NCI-H774 (cell line): ENCODE measurements at regions not wholly inside any gene's neighbourhood (a gene's known extent, or its start where the extent isn't known, plus 50 kb on each side); places are given as distances from the start of the nearest gene placed in this dataset.

Source experiments
- DNase-seq: peaks from one replicate; lab custom pipeline; 2025; lab: John Stamatoyannopoulos, UW

- DNase-seq: no peak
Observed at GRCh38 chr16:85544668-85545067, 68.5 kb upstream of the GSE1 start.

GRCh38 chr16:85545227-85545818 is 67.8 kb upstream of the GSE1 start:
- no peak for DNase-seq

DNA sequence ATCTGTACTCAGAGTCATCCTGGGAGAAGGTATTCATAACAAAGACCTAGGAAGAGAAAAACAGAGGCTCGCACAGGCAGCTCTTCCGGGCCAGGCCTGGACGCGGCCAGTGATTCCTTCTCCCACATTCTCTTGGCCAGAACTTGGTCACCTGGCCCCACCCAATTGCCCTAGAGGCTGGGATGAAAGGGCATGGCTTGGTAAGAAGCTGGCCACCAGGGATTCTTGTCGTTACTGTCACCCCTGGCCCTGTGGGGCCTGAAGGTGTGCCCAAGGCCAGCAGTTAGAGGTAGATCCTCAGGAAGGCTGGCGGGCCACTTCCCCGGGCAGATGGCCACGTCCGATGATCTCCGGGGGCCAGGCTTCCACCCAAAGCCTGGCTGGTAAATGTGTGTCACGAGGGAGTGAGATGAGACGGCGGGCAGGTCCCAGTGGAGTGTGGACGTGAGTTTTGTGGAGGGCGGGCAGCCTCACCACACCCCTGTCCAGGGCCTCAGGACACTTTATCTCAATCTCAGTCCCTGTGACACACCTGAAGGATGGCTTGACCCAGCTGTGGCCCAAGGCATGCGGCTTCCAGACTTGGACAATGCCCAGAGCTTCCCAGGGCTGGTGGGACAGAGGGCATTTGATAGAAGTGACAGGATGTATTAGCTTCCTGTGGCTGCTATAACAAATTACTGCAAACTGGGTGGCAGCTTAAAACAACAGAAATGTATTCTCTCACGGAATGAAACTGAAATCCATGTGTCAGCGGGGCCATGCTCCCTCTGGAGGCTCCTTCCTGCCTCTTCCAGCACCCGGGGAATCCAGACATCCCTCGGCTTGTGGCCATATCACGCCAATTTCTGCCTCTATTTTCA is 66.3 kb upstream of the GSE1 start:
- no peak for DNase-seq

DNA sequence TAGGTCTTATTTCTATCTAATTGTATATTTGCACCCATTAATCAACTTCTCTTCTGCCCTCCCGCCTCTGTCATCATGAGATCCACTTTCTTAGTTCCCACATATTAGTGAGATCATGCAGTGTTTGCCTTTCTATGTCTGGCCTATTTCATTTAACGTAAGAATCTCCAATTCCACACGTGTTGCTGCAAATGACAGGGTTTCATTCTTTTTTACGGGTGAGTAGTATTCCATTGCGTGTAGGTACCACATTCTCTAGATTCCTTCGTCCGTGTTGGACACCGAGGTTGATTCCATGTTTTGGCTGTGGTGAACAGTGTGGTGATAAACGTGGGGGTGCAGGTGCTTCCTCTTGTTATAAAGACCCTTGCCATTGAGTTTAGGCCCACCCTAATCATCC is 64.7 kb upstream of the GSE1 start:
- no peak for DNase-seq

DNA sequence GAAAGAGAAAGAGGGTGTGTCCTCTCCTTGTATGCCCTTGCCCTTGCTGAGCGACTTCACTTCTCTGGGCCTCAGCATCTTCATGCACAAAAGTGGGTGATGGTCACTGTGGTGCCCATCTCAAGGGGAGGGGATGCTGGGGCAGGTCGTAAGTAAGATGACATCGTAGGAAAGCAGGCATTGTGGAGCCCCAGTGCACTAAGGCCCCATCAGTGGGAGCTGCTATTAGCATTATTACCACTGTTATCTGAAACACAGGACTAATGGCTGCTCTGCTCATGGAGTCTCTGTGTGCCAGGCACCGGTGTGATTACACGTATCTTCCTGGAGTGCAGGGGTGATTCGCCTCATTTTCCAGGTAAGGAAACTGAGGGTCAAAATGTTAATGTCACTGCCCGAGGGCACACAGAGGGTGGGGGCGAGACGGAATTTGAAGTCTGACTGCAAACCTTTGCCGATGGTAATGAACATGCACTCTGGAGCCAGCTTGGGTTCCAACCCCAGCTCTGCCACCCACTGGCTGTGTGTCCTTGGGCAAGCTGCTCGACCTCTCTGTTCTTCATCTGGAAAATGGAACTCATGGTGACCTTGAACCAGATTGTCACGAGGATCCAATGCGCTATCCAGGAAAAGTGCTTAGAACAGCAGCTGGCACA is 63.2 kb upstream of the GSE1 start:
- no peak for DNase-seq

- no peak for DNase-seq
Observed at GRCh38 chr16:85550422-85550864, 62.7 kb upstream of the GSE1 start.

GRCh38 chr16:85550953-85551924 is 61.9 kb upstream of the GSE1 start:
- DNase-seq: no peak

DNA sequence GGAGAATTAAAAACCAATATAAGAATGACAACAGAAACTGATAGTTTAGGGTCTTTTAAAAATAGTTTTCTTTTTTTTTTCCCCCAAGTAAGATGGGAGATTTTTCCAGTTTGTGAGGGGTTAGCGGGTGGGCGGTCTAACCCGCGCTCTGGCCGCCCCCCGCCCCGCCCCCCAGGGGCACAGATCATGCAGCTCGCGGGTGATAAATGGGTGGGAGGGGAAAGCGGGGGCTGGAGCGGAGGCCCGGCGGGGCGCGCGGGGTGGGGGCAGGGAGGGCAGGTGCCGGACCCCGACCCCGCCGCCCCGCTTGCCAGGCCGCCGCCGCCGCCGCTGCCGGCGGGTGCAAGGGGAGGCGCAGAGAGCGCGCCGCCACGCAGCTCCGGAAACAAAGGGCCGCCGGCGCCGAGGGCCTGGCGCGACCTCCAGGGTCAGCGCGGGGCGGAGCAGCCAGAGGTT is 60.1 kb upstream of the GSE1 start:
- DNase-seq: no peak

DNA sequence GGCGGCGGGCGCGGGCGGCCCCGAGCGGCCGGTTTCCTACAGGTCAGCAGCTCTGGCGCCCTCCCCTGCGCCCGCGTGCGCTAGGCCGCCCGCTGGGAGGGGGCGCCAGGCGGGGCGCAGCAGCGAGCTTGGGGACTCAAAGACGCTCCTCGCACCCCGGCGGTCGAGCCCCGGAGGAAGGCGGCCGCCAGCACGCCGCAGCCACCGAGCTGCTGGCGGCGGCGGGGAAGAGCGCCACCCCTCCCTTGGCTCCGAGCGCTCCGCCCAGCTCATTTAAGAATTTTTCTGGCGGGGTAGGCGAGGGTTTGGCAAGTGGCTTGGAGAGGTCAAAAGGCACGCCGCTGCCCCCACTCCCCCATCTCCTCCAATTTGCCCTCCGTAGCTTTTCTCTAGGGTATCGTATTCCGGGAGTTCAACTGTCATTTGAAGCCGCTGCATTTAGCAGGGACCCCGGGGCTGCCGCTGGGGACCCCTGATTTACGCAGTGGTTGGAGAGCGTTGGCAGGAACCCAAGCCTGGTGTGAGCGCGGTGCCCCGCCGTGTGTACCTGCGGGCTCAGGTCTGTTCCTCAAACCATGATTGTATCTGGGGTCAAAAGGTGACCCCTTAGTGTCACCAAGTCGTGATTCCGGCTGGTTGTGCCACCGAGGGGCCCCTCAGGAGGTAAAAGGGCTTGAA is 59.5 kb upstream of the GSE1 start:
- peak; percentile 48 for DNase-seq

DNA sequence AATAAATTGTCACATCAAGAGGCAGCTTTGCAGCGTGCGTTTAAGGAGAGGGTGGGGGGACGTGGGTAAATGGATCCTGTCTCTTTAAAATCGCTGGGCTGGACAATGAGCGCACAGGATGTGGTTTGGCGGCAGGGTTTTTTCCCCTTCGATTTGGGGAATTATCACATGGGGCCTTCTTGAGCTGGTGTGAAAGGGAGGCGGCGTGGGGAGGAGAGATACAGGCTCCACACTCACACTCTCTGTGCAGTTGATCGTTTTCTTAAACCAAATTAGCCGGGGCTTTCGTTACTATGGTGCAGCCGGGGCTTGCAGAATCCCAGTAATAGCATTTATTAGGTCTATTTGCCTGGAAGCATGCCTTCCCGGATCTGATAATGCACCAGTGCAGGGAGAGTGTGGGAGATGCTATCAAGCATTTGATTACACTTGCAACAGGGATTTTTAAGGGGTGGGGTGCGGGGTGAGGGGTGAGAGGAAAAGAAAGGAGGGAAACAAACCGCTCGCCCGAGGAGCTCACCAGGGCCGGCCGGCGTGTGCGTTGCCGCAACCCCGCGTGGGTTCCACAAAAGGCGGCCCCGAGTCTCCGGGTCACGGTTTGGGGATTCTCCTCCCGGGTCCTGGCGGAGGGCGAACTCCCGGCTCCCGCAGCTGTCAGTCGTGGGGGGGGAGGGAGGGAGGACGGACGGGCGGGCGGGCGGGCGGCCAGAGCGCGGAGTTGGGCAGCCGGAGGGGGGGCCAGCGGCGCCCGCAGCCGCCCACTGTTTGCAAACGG is 58.8 kb upstream of the GSE1 start:
- DNase-seq: no peak

GRCh38 chr16:85554889-85555718 is 58.0 kb upstream of the GSE1 start:
- DNase-seq: peak; percentile 53

- DNase-seq: no peak
Observed at GRCh38 chr16:85555719-85556455, 57.2 kb upstream of the GSE1 start.

DNA sequence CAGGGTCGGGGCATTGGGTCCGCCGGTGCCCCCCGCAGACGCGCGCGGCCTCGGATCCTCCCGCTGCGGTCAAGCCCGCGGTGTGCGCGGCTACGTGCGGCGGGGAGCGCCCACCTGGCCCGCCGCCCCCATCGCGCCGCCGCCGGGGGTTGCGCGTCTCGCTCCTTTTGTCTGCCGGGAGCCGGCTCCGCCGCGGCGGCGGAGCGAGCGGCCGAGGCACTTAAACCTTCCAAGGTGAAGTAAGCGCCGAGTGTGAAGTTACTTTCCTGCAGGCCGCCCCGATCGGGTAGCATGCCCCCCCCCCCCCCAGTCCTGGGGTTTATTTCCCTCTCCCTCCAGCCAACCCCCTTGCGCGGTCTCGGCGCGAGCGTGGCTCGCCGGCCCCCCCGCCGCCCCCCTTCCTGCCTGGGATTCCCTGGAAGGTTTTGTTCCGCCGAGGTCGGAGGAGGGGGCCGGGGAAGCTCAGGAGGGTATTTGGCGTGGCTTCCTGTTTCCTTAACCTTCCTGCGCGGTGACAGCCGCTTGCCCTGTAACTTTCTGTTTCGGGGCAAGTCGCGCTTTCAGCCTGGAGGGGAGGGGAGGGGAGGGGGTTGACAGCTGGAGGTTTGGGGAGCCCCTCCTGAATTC is 56.6 kb upstream of the GSE1 start:
- DNase-seq: no peak

DNA sequence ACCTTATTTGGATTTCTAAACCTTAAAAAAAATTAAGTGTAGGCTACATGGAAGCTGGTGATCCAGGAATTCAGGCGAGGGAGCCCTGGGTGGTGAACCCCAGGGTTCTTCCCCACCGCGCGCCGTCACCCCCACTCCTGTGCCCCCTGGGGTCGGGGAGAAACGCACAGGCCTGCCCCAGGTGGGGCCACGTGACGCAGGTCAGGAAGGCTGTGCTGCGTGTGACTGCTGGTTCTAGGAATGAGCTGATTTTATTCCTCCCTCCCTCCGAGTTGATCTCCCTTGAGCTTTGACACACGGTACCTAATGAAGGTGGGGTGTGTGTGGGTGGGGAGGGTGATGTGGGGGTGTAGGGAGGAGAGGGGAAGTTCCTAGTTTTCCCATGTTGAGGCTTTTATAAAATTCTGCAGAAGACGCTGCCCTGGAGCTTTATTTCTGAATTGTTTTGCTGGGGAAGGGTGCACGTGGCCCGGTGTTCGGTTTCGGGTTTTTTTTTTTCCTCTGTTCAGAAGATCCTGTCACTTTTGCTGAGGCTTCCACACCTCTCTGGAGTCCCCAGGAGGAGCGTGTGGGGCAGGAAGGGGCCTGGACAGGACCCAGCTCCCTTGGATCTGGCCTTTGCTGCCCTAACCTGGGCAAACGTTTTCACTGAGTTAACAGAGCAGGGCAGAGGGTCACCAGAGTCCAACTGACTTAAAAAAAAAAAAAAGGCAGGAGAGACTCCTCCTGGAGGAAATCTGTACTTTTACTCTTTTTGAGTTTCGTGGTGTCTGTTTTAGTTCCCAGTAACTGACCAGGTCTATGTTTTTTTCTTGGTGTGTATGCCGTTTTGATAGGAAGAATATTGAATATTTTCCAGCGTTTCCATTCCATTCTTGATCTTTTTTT is 55.8 kb upstream of the GSE1 start:
- no peak for DNase-seq

GRCh38 chr16:85557971-85558657 is 55.0 kb upstream of the GSE1 start:
- no peak for DNase-seq

- no peak for DNase-seq
Observed at GRCh38 chr16:85560932-85561247, 52.2 kb upstream of the GSE1 start.
